Right cardiac atrium (tissue), 5 donors: ENCODE measurements at regions not wholly inside any gene's neighbourhood (a gene's known extent, or its start where the extent isn't known, plus 50 kb on each side); places are given as distances from the start of the nearest gene placed in this dataset.

Experiments
- ATAC-seq, 2 donors: fragments of 200-7000 bp; cut with Tn5 transposase; one replicate each; pipeline versions ENCODE4 v1.8.0 to v1.9.1; 2020; ENCODE audit warnings: moderate library complexity in 2 of 2, mild to moderate bottlenecking in 1 of 2
- DNase-seq, 3 donors: peaks; one replicate each; pipeline ENCODE4 v3.0.0-alpha.2; 2020
- H3K27ac ChIP-seq: one replicate; pipeline ENCODE4 v1.5.1; 2013; ENCODE audit warnings: mild to moderate bottlenecking, low read length, control low read depth, moderate library complexity
- H3K27me3 ChIP-seq: one replicate; pipeline ENCODE4 v1.6.1; 2013; ENCODE audit not compliant: control insufficient read depth, insufficient read depth
- H3K4me1 ChIP-seq: one replicate; pipeline ENCODE4 v1.6.1; 2013; ENCODE audit warnings: low read length; ENCODE audit not compliant: control insufficient read depth, insufficient read depth
- H3K4me3 ChIP-seq: one replicate; pipeline ENCODE4 v1.5.1; 2013; ENCODE audit warnings: low read length, control low read depth
- H3K9me3 ChIP-seq: one replicate; pipeline ENCODE4 v1.6.1; 2013; ENCODE audit warnings: low read length; ENCODE audit not compliant: control insufficient read depth
- WGBS: extraction: QIAGEN DNeasy Blood & Tissue Kit; methylation state at CpG from one replicate; pipeline ENCODE4 v1.1.7; 2013; 5-methylcytosine and 5-hydroxymethylcytosine counted together
- intact Hi-C, 4 donors: fragments of 100-400 bp; cut with DNase I; formaldehyde crosslinking; loops; one replicate each; pipeline versions ENCODE4 v1.11.0 to v1.14.0; 2022 to 2023
- donor health status: healthy with polysubstance abuse.
- donor health status: DM: no; HTN: yes; CAD: no.
- donor health status: DM: no; HTN: no; CAD: no.
- donor health status: DM: no; HTN: yes; CAD: no; lungs with severe emphysema.
- donor health status: DM: yes; HTN: yes; CAD: no.

- no peaks in the 10 kb centered on the region for H3K27me3 ChIP-seq
- H3K4me3 ChIP-seq: no peak overlapping the region
Measured at GRCh38 chr16:48105976-48106375, 49.8 kb downstream of the ABCC12 start.

DNA sequence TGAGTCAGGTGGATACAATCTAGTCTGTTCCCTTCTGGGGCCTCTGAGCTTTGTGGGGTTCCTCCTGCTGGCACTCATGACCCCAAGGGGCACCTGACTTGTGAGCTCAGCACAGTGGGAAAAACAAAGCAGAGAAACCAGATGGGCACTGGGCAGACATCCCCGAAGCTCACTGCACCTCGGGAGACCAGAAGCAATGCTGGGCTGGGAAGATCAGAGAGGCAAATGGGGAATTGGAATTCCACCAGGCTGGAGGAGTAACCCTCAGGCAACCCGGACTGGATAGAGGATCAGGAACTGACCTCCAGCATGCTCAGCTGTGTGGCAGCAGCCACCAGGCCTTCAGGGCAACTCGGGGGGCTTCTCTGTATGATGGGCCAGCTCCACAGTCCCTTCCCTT is 50.3 kb downstream of the ABCC12 start:
- DNase-seq: no peak

More at GRCh38 chr16:48105976-48106375, 49.8 kb downstream of the ABCC12 start:
- intact Hi-C loops: no loop called here
- ATAC-seq (no peak), DNase-seq (no peak)
- no peak overlapping the region for H3K27ac ChIP-seq
- 83% methylated on average over 6 of the region's 6 CpGs for WGBS
- no peaks in the 10 kb centered on the region for H3K9me3 ChIP-seq
- H3K4me1 ChIP-seq: no peaks in the 10 kb centered on the region

DNA sequence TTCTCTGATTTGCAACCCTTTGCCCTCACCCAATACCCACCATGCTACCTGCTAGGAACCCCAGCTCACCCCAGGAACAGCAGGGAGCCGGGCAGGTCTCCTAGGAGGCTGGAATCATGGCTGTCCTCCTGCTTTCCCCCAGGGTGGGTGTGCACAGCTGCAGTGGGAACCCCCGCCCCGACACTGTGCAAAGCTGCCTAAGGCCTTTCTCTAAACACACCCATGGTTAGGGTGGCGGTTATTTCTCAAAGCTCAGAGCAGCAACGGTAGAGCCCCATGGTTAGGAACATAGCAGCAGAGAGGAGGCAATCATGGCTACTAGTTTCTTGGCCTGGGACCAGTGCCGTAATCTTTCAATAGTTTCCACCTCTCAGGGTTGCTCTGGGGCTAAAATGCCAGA is 52.2 kb downstream of the ABCC12 start:
- 88% methylated on average over 6 of the region's 6 CpGs for WGBS
- intact Hi-C loops: no loop called here
- Histone ChIP-seq H3K9me3 (no peaks in the 10 kb centered on the region), H3K27me3 (no peaks in the 10 kb centered on the region), H3K4me3 (no peak overlapping the region), H3K27ac (no peak overlapping the region), H3K4me1 (no peaks in the 10 kb centered on the region)
- DNase-seq: no peak
- no peak for ATAC-seq

More for the DNA sequence above, 50.3 kb downstream of the ABCC12 start:
- intact Hi-C loops: no loop called here
- Histone ChIP-seq H3K4me3 (no peak overlapping the region), H3K4me1 (no peaks in the 10 kb centered on the region), H3K9me3 (no peaks in the 10 kb centered on the region), H3K27me3 (no peaks in the 10 kb centered on the region), H3K27ac (no peak overlapping the region)
- WGBS: 64% methylated on average over 4 of the region's 4 CpGs
- ATAC-seq: no peak

- 80% methylated on average over 15 of the region's 15 CpGs for WGBS
- DNase-seq: no peak
Measured at GRCh38 chr16:48102083-48103008, 53.4 kb downstream of the ABCC12 start.

GRCh38 chr16:48101069-48101674 is 54.6 kb downstream of the ABCC12 start:
- no peak overlapping the region for H3K4me3 ChIP-seq
- no peaks in the 10 kb centered on the region for H3K4me1 ChIP-seq
- WGBS: 61% methylated on average over 13 of the region's 13 CpGs
- DNase-seq (no peak), ATAC-seq (no peak)
- H3K27ac ChIP-seq: no peak overlapping the region
- intact Hi-C loops: no loop called here
- H3K9me3 ChIP-seq: no peaks in the 10 kb centered on the region
- H3K27me3 ChIP-seq: no peaks in the 10 kb centered on the region

More at GRCh38 chr16:48102083-48103008, 53.4 kb downstream of the ABCC12 start:
- intact Hi-C loops: no loop called here
- no peaks in the 10 kb centered on the region for H3K4me1 ChIP-seq
- H3K9me3 ChIP-seq: no peaks in the 10 kb centered on the region
- no peak overlapping the region for H3K27ac ChIP-seq
- H3K27me3 ChIP-seq: no peaks in the 10 kb centered on the region
- no peak for ATAC-seq
- no peak overlapping the region for H3K4me3 ChIP-seq

GRCh38 chr16:48099455-48099854 is 56.3 kb downstream of the ABCC12 start:
- WGBS: 70% methylated on average over 5 of the region's 5 CpGs
- no peaks in the 10 kb centered on the region for H3K27me3 ChIP-seq
- H3K4me1 ChIP-seq: no peaks in the 10 kb centered on the region
- no peaks in the 10 kb centered on the region for H3K9me3 ChIP-seq
- DNase-seq (peak in 1 of 3 donors; percentile 61), ATAC-seq (peak in 1 of 2 donors; percentile 41)
- intact Hi-C loops: no loop called here
- no peak overlapping the region for H3K4me3 ChIP-seq
- H3K27ac ChIP-seq: no peak overlapping the region

DNA sequence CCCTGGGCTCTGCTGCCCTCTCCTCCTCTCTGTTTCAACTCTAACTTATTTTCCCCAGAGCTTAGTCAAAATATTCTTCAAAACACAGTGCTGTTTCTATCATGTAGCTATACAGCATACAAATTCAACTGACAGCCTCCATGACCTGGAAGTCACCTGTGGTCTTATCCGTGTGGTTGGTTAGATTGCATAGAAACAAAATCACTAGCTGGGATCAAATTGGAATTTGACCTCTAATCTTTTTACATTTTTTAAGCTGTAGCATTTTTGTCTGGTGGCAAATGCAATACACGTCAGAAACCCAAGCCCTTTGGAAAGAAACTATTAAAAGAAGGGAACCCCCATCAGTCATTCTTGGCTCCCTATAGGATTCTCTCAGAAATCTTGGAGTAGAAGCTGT is 57.3 kb downstream of the ABCC12 start:
- intact Hi-C loops: no loop called here
- ATAC-seq (no peak), DNase-seq (no peak)
- no peaks in the 10 kb centered on the region for H3K27me3 ChIP-seq
- WGBS: 83% methylated on average over 2 of the region's 2 CpGs
- H3K27ac ChIP-seq: no peak overlapping the region
- H3K9me3 ChIP-seq: no peaks in the 10 kb centered on the region
- H3K4me3 ChIP-seq: no peak overlapping the region
- no peaks in the 10 kb centered on the region for H3K4me1 ChIP-seq

- Histone ChIP-seq H3K27ac (no peak overlapping the region), H3K4me3 (no peak overlapping the region), H3K9me3 (no peaks in the 10 kb centered on the region), H3K4me1 (no peaks in the 10 kb centered on the region), H3K27me3 (no peaks in the 10 kb centered on the region)
- ATAC-seq: no peak
- DNase-seq: no peak
- intact Hi-C loops: no loop called here
- 72% methylated on average over 14 of the region's 14 CpGs for WGBS
Measured at GRCh38 chr16:48091117-48091516, 64.7 kb downstream of the ABCC12 start.

DNA sequence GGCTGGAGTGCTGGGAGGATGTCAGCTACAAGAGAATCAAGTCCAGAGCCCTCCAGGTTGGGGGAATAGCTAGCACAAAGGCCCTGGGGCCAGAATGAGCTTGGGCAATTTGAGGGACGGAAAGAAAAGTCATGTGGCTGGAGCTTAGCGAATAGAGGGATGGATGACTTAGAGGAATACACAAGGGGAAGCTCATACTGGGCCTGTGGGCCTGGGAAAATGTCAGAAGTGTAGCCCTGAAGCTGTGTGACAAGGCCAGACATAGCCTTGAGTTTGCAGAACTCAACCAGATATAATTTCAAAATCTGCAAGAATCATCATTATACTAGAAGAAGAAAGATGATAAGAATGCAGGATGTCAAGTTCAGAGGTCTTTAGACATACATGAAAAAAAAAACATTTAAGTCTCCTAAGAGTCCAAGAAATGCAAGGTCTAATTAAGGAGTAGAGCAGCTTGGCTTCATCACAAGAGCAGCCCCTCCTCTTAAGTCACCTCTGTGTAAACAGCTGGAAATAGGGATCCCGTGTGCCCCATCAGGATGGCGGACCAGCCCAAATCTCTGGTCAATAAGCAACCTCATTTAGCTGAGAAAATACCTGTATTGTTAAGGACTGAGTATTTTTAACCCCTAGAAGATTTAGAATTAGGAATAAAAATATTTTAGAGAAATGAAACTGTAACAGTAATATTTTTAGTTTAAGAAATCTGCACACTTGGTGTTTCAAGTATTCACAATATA is 66.6 kb downstream of the ABCC12 start:
- H3K4me3 ChIP-seq: no peak overlapping the region
- DNase-seq: no peak
- H3K27me3 ChIP-seq: no peaks in the 10 kb centered on the region
- H3K9me3 ChIP-seq: no peaks in the 10 kb centered on the region
- H3K27ac ChIP-seq: no peak overlapping the region
- intact Hi-C loops: no loop called here
- ATAC-seq: no peak
- H3K4me1 ChIP-seq: no peaks in the 10 kb centered on the region
- WGBS: 72% methylated on average over 4 of the region's 4 CpGs

DNA sequence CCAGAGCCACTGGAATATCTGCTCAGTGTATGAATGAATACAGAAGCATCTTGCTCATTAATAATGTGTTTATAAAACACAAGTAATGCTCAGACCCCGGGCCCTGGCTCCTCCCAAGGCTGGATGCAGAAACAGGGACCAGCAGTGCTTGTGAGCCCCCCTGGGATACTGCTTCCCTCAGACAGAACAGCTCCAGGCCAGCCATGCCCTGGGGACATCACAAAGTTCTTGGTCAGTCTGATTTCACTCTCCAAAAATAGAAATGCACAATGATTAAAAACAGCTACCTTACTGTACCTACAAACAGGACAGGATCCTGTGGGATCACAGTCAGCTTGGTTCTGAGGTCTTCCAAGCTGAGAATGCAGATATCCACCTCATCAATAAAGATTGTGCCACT is 68.2 kb downstream of the ABCC12 start:
- intact Hi-C loops: no loop called here
- no peak overlapping the region for H3K4me3 ChIP-seq
- WGBS: 76% methylated on average over 1 of the region's 1 CpG
- no peaks in the 10 kb centered on the region for H3K9me3 ChIP-seq
- H3K4me1 ChIP-seq: no peaks in the 10 kb centered on the region
- no peak for DNase-seq
- H3K27me3 ChIP-seq: no peaks in the 10 kb centered on the region
- no peak for ATAC-seq
- no peak overlapping the region for H3K27ac ChIP-seq

DNA sequence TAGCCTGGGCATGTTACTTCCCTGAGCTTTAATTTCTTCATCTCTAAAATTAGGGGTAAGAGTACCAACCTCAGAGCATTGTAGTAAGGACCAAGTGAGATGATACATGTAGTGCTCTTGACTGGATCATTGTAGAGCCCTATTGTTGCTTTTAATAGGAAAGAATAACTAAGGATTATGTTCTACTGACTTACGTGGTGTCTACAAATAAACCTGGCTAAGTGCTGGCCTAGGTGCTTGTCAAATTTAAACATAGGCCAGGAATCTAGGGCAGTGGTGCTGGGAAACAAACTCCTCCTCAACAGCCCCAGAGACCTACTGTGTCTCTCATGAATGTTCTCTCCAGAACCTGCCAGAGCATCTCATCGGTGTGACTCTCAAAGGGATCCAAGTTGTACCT is 69.4 kb downstream of the ABCC12 start:
- Histone ChIP-seq H3K9me3 (no peaks in the 10 kb centered on the region), H3K27me3 (no peaks in the 10 kb centered on the region), H3K4me1 (no peaks in the 10 kb centered on the region), H3K27ac (no peak overlapping the region), H3K4me3 (no peak overlapping the region)
- ATAC-seq: no peak
- DNase-seq: no peak
- 84% methylated on average over 2 of the region's 2 CpGs for WGBS
- intact Hi-C loops: no loop called here
